Upper lobe of right lung (tissue), 1 donor: ENCODE measurements at regions not wholly inside any gene's neighbourhood (a gene's known extent, or its start where the extent isn't known, plus 50 kb on each side); places are given as distances from the start of the nearest gene placed in this dataset.
"Not testable (repeated sequence)": the region's sequence is repeated elsewhere in the genome, so short reads cannot be mapped to it uniquely, and the experiment has no call there.

Experiments used
- ATAC-seq: fragments of 200-7000 bp; cut with Tn5 transposase; one replicate; pipeline ENCODE4 v1.9.1; 2020; ENCODE audit warnings: mild to moderate bottlenecking, moderate library complexity
- DNase-seq: peaks from one replicate; pipeline ENCODE4 v3.0.0-alpha.2; 2020
- H3K27ac ChIP-seq: fragments of 200-600 bp; one replicate; pipeline ENCODE4 v1.8.0; 2022
- H3K27me3 ChIP-seq: fragments of 200-600 bp; one replicate; pipeline ENCODE4 v1.8.0; 2022; ENCODE audit warnings: mild to moderate bottlenecking
- H3K36me3 ChIP-seq: fragments of 200-600 bp; one replicate; pipeline ENCODE4 v1.8.0; 2022
- H3K4me1 ChIP-seq: fragments of 200-600 bp; one replicate; pipeline ENCODE4 v1.8.0; 2022
- H3K4me3 ChIP-seq: fragments of 200-600 bp; one replicate; pipeline ENCODE4 v1.8.0; 2022; ENCODE audit warnings: mild to moderate bottlenecking
- H3K9me3 ChIP-seq: fragments of 200-600 bp; one replicate; pipeline ENCODE4 v1.8.0; 2022
- CTCF ChIP-seq: fragments of 200-600 bp; IDR thresholded peaks from one replicate; pipeline ENCODE4 v1.8.0; 2022; ENCODE audit warnings: antibody characterized with exemption
- intact Hi-C: fragments of 100-400 bp; cut with DNase I; formaldehyde crosslinking; loops from one replicate; pipeline ENCODE4 v1.11.0; 2022
- donor health status: DM: no; HTN: yes; CAD: no; lungs with severe emphysema.

DNA sequence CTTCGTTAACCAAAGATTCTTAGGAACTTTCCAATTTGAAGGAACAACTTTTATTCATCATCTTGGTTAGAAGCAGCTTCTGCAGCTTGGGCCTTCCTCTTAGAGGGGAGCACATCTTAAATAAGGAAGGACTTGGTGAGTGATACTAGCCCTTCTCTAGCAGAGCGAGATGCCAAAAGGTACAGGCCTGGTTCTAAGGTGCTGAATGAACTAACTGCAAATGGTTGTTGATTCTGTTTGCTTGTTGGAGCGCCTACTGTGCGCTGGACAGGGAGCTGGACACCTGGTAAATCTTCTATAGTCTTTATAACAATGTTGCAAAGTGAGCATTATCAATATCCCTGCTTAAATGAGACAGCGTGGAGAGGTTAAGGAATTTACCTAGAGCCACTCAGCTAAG, 127.1 kb downstream of the MYCN start:
- H3K27me3 ChIP-seq: no peaks in the 10 kb centered on the region
- H3K4me1 ChIP-seq: no peaks in the 10 kb centered on the region
- no peaks in the 10 kb centered on the region for H3K36me3 ChIP-seq
- H3K4me3 ChIP-seq: no peak overlapping the region
- H3K9me3 ChIP-seq: peaks cover 6% of the 10 kb centered on the region
- intact Hi-C loops: no loop called here
- DNase-seq: no peak
- ATAC-seq: no peak
- H3K27ac ChIP-seq: no peak overlapping the region
- TF ChIP-seq CTCF: no peak

DNA sequence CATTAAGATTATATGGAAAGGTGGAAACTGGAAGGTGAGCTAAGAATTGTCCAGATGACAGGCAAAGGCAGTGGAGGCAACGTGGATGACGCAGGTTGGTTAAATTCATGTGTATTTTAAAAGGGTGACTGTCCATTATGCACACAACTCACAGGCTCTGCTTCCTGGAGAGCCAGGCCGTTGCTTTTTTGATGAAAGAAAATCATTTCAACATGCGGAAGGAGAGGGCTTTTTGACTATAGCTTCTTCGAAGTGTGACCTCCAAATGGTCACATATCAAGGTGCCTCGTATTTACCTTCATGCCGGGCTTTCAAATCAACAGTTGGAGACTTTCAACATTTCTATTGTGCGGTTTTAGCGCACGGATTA, 126.7 kb downstream of the MYCN start:
- H3K4me1 ChIP-seq: no peaks in the 10 kb centered on the region
- no peak overlapping the region for H3K27ac ChIP-seq
- no peak for ATAC-seq
- no peak overlapping the region for H3K4me3 ChIP-seq
- no peak for DNase-seq
- peaks cover 6% of the 10 kb centered on the region for H3K9me3 ChIP-seq
- no peaks in the 10 kb centered on the region for H3K27me3 ChIP-seq
- no peak for TF ChIP-seq CTCF
- intact Hi-C loops: no loop called here
- no peaks in the 10 kb centered on the region for H3K36me3 ChIP-seq

DNA sequence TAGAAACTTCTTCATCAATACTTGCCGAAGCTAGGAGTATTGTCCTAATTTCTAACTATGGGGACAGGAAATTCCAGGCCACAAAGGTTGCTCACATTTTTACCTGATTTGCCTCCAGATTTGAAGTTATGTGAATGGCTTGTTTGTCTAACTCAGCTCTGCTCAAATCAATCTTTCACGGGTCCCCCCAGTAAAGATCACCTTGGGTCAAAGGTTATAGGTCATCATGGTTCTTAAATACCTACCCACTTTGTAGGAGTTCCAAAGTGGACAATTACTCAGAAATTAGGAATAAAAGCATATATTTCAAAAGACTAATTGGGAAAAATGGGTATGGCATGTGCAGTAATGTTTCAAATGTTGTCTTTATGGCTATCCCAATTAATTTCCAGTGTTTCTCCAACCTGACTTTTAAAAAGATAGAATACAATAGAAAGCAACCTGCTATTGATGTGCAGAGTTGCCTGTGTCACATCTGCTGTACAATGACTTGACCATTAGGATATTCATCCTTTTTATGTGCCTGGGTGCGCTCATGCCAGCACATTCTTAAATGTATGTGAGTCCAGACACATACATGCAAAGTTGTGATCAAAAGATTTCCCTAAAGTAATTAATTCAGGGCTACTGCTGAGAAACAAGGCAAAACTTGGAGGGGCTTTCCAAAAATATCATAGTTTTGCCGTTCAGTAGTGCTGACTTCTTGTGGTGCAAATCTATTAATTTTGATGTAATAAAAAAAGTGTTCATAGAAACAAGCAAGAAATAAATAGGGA, 126.1 kb downstream of the MYCN start:
- Histone ChIP-seq H3K27ac (no peak overlapping the region), H3K27me3 (no peaks in the 10 kb centered on the region), H3K36me3 (no peaks in the 10 kb centered on the region), H3K4me3 (no peak overlapping the region), H3K4me1 (no peaks in the 10 kb centered on the region), H3K9me3 (peaks cover 6% of the 10 kb centered on the region)
- TF ChIP-seq CTCF: no peak
- DNase-seq: no peak
- intact Hi-C loops: no loop called here
- no peak for ATAC-seq

- H3K4me1 ChIP-seq, intact Hi-C loops, DNase-seq, H3K9me3 ChIP-seq, H3K27ac ChIP-seq, H3K36me3 ChIP-seq, ATAC-seq, H3K4me3 ChIP-seq, H3K27me3 ChIP-seq: not testable (repeated sequence)
Observed at GRCh38 chr2:16065272-16066069, 125.1 kb downstream of the MYCN start.

GRCh38 chr2:16064745-16065144, 124.4 kb downstream of the MYCN start:
- no peak for TF ChIP-seq CTCF
- intact Hi-C loops: no loop called here
- H3K4me3 ChIP-seq: no peak overlapping the region
- peaks cover 6% of the 10 kb centered on the region for H3K9me3 ChIP-seq
- DNase-seq (no peak), ATAC-seq (no peak)
- no peak overlapping the region for H3K27ac ChIP-seq
- H3K27me3 ChIP-seq: no peaks in the 10 kb centered on the region
- no peaks in the 10 kb centered on the region for H3K4me1 ChIP-seq
- no peaks in the 10 kb centered on the region for H3K36me3 ChIP-seq

DNA sequence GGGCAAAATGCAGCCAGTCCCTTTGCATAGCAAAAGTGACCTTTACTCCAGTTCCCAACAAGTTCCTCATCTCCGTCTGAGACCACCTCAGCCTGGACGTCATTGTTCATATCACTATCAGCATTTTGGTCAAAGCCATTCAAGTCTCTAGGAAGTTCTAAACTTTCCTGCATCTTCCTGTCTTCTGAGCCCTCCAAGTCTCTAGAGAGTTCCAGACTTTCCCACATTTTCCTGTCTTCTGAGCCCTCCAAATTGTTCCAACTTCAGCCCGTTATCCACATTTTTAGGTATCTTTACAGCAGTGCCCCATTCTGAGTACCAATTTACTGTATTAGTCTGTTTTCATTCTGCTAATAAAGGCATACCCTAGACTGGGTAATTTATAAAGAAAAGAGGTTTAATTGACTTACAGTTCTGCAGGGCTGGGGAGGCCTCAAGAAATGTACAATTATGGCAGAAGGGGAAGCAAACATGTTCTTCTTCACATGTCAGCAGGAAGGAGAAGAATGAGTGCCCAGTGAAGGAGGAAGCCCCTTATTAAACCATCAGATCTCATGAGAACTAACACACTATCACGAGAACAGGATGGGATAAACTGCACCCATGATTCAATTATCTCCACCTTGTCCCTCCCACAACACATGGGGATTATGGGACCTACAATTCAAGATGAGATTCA, 123.7 kb downstream of the MYCN start:
- DNase-seq (no peak), ATAC-seq (no peak)
- Histone ChIP-seq H3K4me3 (no peak overlapping the region), H3K4me1 (no peaks in the 10 kb centered on the region), H3K36me3 (no peaks in the 10 kb centered on the region), H3K9me3 (peaks cover 6% of the 10 kb centered on the region), H3K27ac (no peak overlapping the region), H3K27me3 (no peaks in the 10 kb centered on the region)
- intact Hi-C loops: no loop called here
- TF ChIP-seq CTCF: no peak
